GM12878 (cell line): ENCODE measurements at regions not wholly inside any gene's neighbourhood (a gene's known extent, or its start where the extent isn't known, plus 50 kb on each side); places are given as distances from the start of the nearest gene placed in this dataset.

Source experiments
- ATAC-seq: fragments of 200-7000 bp; cut with Tn5 transposase; 3 replicates; pipeline ENCODE4 v1.9.1; 2020; ENCODE audit warnings: mild to moderate bottlenecking, moderate library complexity
- BruUV-seq: library from RNA; stranded (reverse); fragments of 400-500 nt; replicated peaks from 2 replicates; lab custom pipeline; 2021; lab: Mats Ljungman, UMichigan
- CTCF ChIA-PET: fragments of 300-600 bp; sonication (Branson Sonifier 250); formaldehyde crosslinking; extraction: SDS; loops from one replicate; lab custom pipeline; 2021; ENCODE audit warnings: inconsistent platforms; lab: Yijun Ruan, JAX
- POLR2A ChIA-PET: fragments of 350-600 bp; formaldehyde crosslinking; extraction: SDS; loops from one replicate; lab custom pipeline; 2021; ENCODE audit warnings: inconsistent platforms; lab: Charles Lee
- RAD21 ChIA-PET: fragments of 300-600 bp; sonication (Branson Sonifier 250); formaldehyde crosslinking; loops from one replicate; lab custom pipeline; 2023; ENCODE audit warnings: antibody characterized with exemption; ENCODE audit not compliant: unreplicated experiment; lab: Charles Lee
- SMC1A ChIA-PET: fragments of 300-600 bp; sonication (Branson Sonifier 250); formaldehyde crosslinking; loops from one replicate; lab custom pipeline; 2023; ENCODE audit not compliant: unreplicated experiment, uncharacterized antibody; lab: Charles Lee
- DNase-seq: peaks from one replicate; pipeline ENCODE4 v3.0.0-alpha.2; 2011; ENCODE audit warnings: low read depth, low spot score
- FAIRE-seq: peaks from 3 replicates; lab custom pipeline; 2011; peaks lifted over from hg19 to GRCh38; lab: Jason Lieb, UNC
- H2AFZ ChIP-seq: 2 replicates; pipeline ENCODE4 v1.6.0; 2011; ENCODE audit warnings: low read depth, low read length, control low read depth; ENCODE audit not compliant: control insufficient read depth
- H3K27ac ChIP-seq: 2 replicates; pipeline ENCODE4 v1.5.1; 2011; ENCODE audit warnings: control low read depth; ENCODE audit not compliant: control insufficient read depth, insufficient read depth
- H3K27me3 ChIP-seq, 2 experiments: replicated peaks in 1 of 2; 2 replicates each; pipeline versions ENCODE4 v1.6.0 to v1.6.1; 2011; ENCODE audit warnings: low read length in 1 of 2; ENCODE audit not compliant: control insufficient read depth in 2 of 2, insufficient read depth in 2 of 2
- H3K36me3 ChIP-seq, 2 experiments: 2 replicates each; pipeline ENCODE4 v1.5.1; 2011; ENCODE audit warnings: low read length in 1 of 2; ENCODE audit not compliant: control insufficient read depth in 2 of 2, insufficient read depth in 2 of 2
- H3K4me1 ChIP-seq: 2 replicates; pipeline ENCODE4 v1.6.1; 2011; ENCODE audit warnings: mild to moderate bottlenecking, low read length, moderate library complexity, mixed read lengths; ENCODE audit not compliant: control insufficient read depth, insufficient read depth
- H3K4me2 ChIP-seq: 2 replicates; pipeline ENCODE4 v1.6.0; 2011; ENCODE audit warnings: control low read depth; ENCODE audit not compliant: control insufficient read depth, insufficient read depth
- H3K4me3 ChIP-seq: fragments of 200-600 bp; sonication (generic); 2 replicates; pipeline ENCODE4 v1.5.1; 2016
- H3K79me2 ChIP-seq: 2 replicates; pipeline ENCODE4 v1.6.0; 2011; ENCODE audit warnings: low read length; ENCODE audit not compliant: control insufficient read depth, insufficient read depth
- H3K9ac ChIP-seq: 2 replicates; pipeline ENCODE4 v1.8.0; 2011; ENCODE audit warnings: low read length, control low read depth, mixed read lengths; ENCODE audit not compliant: control insufficient read depth, insufficient read depth
- H3K9me3 ChIP-seq: replicated peaks from 3 replicates; pipeline ENCODE4 v1.5.1; 2011; ENCODE audit warnings: mild to moderate bottlenecking, low read length; ENCODE audit not compliant: control insufficient read depth, insufficient read depth
- H4K20me1 ChIP-seq: 2 replicates; pipeline ENCODE4 v1.6.0; 2011; ENCODE audit not compliant: control insufficient read depth, insufficient read depth
- CREB1 ChIP-seq: IDR thresholded peaks from 2 replicates; pipeline ENCODE4 v1.6.1; 2012; ENCODE audit warnings: low read depth, mild to moderate bottlenecking, inconsistent platforms
- GABPA ChIP-seq: IDR thresholded peaks from 2 replicates; pipeline ENCODE4 v1.6.1; 2014; ENCODE audit warnings: antibody characterized with exemption, low read depth, mild to moderate bottlenecking, inconsistent platforms
- JUND ChIP-seq: IDR thresholded peaks from 2 replicates; pipeline ENCODE4 v1.6.1; 2012; ENCODE audit warnings: low read depth, mild to moderate bottlenecking, low read length, improper control_type of control experiment, moderate library complexity
- RFX5 ChIP-seq: IDR thresholded peaks from 2 replicates; pipeline ENCODE4 v1.6.1; 2011; ENCODE audit warnings: low read depth, low read length, improper control_type of control experiment
- ZNF274 ChIP-seq: IDR thresholded peaks from one replicate; pipeline ENCODE4 v1.8.0; 2011; ENCODE audit not compliant: insufficient read length, insufficient read depth
- ZSCAN29 ChIP-seq: fragments of 450-650 bp; IDR thresholded peaks from 2 replicates; pipeline ENCODE4 v1.6.1; 2017; ENCODE audit warnings: mild to moderate bottlenecking, moderate library complexity
- ZZZ3 ChIP-seq: IDR thresholded peaks from 2 replicates; pipeline ENCODE4 v1.6.1; 2011; ENCODE audit warnings: low read depth; ENCODE audit not compliant: control insufficient read depth, insufficient read length
- WGBS: methylation state at CpG from one replicate; pipeline ENCODE4 v1.1.6; 2016; ENCODE audit warnings: low lambda C conversion rate; ENCODE audit not compliant: insufficient replicate concordance, insufficient coverage; ENCODE audit errors: missing lambda C conversion rate; 5-methylcytosine and 5-hydroxymethylcytosine counted together
- in situ Hi-C: fragments of 300-500 bp; cut with MboI; formaldehyde crosslinking; loops from 9 replicates; pipeline ENCODE4 v1.14.3; 2018; ENCODE audit warnings: mixed read lengths
- intact Hi-C: fragments of 100-400 bp; cut with micrococcal nuclease; formaldehyde crosslinking; loops from one replicate; pipeline ENCODE4 v1.14.2; 2022; ENCODE audit not compliant: unreplicated experiment
- TF ChIP-seq, protein P1 (sequence below): fragments of 450-650 bp; formaldehyde crosslinking; IDR thresholded peaks from 2 replicates; pipeline ENCODE4 v1.4.0; 2020; ENCODE audit warnings: mild to moderate bottlenecking, moderate library complexity
- TF ChIP-seq, protein P2 (sequence below), 3 experiments: IDR thresholded peaks in 2 of 3; conservative IDR thresholded peaks in 1 of 3; 2 replicates each; pipeline ENCODE4 v1.5.1; 2011; ENCODE audit warnings: low read depth in 3 of 3, low read length in 3 of 3, mild to moderate bottlenecking in 3 of 3, control low read depth in 2 of 3, moderate library complexity in 2 of 3, inconsistent platforms in 1 of 3, mixed read lengths in 1 of 3; ENCODE audit not compliant: control insufficient read depth in 2 of 3, insufficient read depth in 1 of 3; ENCODE audit errors: extremely low read depth in 1 of 3
- TF ChIP-seq, protein P3 (sequence below): IDR thresholded peaks from 2 replicates; pipeline ENCODE4 v1.6.1; 2011; ENCODE audit warnings: borderline replicate concordance, low read depth, mild to moderate bottlenecking, moderate library complexity, mixed read lengths, low read length; ENCODE audit not compliant: insufficient read depth; ENCODE audit errors: extremely low read length
- TF ChIP-seq, protein P4 (sequence below): fragments of 450-650 bp; IDR thresholded peaks from 2 replicates; pipeline ENCODE4 v1.6.1; 2016; ENCODE audit warnings: mild to moderate bottlenecking, moderate library complexity, borderline replicate concordance

DNA sequence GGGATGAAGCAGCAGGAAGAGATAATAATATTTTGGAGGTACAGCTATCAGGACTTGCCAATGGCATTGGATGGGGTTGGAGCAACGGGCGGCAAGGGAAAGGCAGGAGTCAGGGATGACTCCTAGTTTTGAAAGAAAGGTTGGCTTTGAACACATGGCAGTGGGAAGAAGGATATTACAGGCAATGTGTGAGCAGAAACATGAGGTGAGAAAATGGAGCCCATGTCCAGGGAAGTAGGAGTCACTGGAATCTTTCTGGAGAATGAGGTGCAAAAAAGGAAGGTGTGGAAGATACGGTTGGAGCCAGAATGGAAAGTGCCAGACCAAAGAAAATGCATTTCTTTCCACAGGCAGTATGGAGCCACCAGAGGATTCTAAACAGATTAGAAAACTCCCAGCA lies 288.5 kb upstream of the KAZN start (continued):
- TF ChIP-seq, protein P1, sequence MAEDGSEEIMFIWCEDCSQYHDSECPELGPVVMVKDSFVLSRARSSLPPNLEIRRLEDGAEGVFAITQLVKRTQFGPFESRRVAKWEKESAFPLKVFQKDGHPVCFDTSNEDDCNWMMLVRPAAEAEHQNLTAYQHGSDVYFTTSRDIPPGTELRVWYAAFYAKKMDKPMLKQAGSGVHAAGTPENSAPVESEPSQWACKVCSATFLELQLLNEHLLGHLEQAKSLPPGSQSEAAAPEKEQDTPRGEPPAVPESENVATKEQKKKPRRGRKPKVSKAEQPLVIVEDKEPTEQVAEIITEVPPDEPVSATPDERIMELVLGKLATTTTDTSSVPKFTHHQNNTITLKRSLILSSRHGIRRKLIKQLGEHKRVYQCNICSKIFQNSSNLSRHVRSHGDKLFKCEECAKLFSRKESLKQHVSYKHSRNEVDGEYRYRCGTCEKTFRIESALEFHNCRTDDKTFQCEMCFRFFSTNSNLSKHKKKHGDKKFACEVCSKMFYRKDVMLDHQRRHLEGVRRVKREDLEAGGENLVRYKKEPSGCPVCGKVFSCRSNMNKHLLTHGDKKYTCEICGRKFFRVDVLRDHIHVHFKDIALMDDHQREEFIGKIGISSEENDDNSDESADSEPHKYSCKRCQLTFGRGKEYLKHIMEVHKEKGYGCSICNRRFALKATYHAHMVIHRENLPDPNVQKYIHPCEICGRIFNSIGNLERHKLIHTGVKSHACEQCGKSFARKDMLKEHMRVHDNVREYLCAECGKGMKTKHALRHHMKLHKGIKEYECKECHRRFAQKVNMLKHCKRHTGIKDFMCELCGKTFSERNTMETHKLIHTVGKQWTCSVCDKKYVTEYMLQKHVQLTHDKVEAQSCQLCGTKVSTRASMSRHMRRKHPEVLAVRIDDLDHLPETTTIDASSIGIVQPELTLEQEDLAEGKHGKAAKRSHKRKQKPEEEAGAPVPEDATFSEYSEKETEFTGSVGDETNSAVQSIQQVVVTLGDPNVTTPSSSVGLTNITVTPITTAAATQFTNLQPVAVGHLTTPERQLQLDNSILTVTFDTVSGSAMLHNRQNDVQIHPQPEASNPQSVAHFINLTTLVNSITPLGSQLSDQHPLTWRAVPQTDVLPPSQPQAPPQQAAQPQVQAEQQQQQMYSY (CRISPR knock-in tag) = no peak
- TF ChIP-seq, protein P2, sequence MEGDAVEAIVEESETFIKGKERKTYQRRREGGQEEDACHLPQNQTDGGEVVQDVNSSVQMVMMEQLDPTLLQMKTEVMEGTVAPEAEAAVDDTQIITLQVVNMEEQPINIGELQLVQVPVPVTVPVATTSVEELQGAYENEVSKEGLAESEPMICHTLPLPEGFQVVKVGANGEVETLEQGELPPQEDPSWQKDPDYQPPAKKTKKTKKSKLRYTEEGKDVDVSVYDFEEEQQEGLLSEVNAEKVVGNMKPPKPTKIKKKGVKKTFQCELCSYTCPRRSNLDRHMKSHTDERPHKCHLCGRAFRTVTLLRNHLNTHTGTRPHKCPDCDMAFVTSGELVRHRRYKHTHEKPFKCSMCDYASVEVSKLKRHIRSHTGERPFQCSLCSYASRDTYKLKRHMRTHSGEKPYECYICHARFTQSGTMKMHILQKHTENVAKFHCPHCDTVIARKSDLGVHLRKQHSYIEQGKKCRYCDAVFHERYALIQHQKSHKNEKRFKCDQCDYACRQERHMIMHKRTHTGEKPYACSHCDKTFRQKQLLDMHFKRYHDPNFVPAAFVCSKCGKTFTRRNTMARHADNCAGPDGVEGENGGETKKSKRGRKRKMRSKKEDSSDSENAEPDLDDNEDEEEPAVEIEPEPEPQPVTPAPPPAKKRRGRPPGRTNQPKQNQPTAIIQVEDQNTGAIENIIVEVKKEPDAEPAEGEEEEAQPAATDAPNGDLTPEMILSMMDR (IDR thresholded peaks at IDR 0.05 in 2 of 3, conservative IDR thresholded peaks at IDR 0.05 in 1 of 3; ENCODE audit: control insufficient read depth in 2 of 3, extremely low read depth in 1 of 3, insufficient read depth in 1 of 3, low read depth in 3 of 3, low read length in 3 of 3) = no peak
- no peak for TF ChIP-seq CREB1
- TF ChIP-seq, protein P3, sequence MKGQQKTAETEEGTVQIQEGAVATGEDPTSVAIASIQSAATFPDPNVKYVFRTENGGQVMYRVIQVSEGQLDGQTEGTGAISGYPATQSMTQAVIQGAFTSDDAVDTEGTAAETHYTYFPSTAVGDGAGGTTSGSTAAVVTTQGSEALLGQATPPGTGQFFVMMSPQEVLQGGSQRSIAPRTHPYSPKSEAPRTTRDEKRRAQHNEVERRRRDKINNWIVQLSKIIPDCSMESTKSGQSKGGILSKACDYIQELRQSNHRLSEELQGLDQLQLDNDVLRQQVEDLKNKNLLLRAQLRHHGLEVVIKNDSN = no peak

DNA sequence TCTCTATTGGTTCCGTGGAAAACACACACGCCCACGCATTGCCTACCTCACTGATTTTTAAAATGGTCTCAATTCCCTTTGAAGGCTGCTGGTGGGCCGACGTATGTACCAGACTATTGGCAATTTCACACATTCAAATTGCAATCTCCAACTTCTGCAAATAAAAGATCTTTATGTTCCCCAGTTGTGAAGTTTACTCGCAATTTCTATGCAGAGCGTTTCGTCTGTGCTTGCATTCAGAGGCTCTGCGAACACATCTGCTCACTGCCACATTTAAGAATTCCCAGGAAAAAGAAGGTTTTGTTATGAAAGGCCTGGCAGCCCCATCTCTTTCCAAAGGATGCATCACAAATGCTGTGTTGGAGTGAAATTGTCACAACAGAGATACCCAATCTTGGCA lies 288.0 kb upstream of the KAZN start:
- CTCF ChIA-PET = no interaction called here
- in situ Hi-C loops = no loop called here
- intact Hi-C loops = no loop called here
- TF ChIP-seq ZZZ3 (no peak), JUND (no peak), ZNF274 (no peak), RFX5 (no peak), GABPA (no peak), ZSCAN29 (no peak)
- TF ChIP-seq, protein P4, sequence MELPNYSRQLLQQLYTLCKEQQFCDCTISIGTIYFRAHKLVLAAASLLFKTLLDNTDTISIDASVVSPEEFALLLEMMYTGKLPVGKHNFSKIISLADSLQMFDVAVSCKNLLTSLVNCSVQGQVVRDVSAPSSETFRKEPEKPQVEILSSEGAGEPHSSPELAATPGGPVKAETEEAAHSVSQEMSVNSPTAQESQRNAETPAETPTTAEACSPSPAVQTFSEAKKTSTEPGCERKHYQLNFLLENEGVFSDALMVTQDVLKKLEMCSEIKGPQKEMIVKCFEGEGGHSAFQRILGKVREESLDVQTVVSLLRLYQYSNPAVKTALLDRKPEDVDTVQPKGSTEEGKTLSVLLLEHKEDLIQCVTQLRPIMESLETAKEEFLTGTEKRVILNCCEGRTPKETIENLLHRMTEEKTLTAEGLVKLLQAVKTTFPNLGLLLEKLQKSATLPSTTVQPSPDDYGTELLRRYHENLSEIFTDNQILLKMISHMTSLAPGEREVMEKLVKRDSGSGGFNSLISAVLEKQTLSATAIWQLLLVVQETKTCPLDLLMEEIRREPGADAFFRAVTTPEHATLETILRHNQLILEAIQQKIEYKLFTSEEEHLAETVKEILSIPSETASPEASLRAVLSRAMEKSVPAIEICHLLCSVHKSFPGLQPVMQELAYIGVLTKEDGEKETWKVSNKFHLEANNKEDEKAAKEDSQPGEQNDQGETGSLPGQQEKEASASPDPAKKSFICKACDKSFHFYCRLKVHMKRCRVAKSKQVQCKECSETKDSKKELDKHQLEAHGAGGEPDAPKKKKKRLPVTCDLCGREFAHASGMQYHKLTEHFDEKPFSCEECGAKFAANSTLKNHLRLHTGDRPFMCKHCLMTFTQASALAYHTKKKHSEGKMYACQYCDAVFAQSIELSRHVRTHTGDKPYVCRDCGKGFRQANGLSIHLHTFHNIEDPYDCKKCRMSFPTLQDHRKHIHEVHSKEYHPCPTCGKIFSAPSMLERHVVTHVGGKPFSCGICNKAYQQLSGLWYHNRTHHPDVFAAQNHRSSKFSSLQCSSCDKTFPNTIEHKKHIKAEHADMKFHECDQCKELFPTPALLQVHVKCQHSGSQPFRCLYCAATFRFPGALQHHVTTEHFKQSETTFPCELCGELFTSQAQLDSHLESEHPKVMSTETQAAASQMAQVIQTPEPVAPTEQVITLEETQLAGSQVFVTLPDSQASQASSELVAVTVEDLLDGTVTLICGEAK = no peak

More for the DNA sequence above, 288.0 kb upstream of the KAZN start:
- ATAC-seq = no peak
- Histone ChIP-seq H3K4me3 (no peak overlapping the region), H3K27me3 (no peaks in the 10 kb centered on the region), H3K9me3 (no peaks in the 10 kb centered on the region), H3K79me2 (no peaks in the 10 kb centered on the region), H2AFZ (no peak overlapping the region), H3K4me2 (no peak overlapping the region), H3K4me1 (no peaks in the 10 kb centered on the region), H3K9ac (no peak overlapping the region), H3K27ac (no peak overlapping the region), H4K20me1 (no peaks in the 10 kb centered on the region), H3K36me3 (no peaks in the 10 kb centered on the region)
- no peak for DNase-seq
- WGBS = 43% methylated on average over 9 of the region's 9 CpGs
- no TSS peak for BruUV-seq
- no peak for FAIRE-seq
- ChIA-PET RAD21 (no interaction called here), SMC1A (no interaction called here), POLR2A (no interaction called here)
